H1 (cell line): ENCODE measurements at regions not wholly inside any gene's neighbourhood (a gene's known extent, or its start where the extent isn't known, plus 50 kb on each side); places are given as distances from the start of the nearest gene placed in this dataset.

Experiments used
- CTCF ChIA-PET: fragments of 300-600 bp; sonication (Branson Sonifier 250); formaldehyde crosslinking; loops from one replicate; lab custom pipeline; 2021; ENCODE audit not compliant: partially characterized antibody; lab: Charles Lee
- POLR2A ChIA-PET: fragments of 300-600 bp; sonication (Branson Sonifier 250); formaldehyde crosslinking; loops from one replicate; lab custom pipeline; 2021; ENCODE audit warnings: inconsistent platforms; ENCODE audit not compliant: partially characterized antibody; lab: Charles Lee
- DNase-seq, 2 experiments: peaks; one replicate each; pipeline versions ENCODE4 v3.0.0 to v3.0.0-alpha.2; 2010 to 2022; ENCODE audit warnings: low spot score in 2 of 2, low read depth in 1 of 2, mixed read lengths in 1 of 2
- FAIRE-seq: peaks from 2 replicates; lab custom pipeline; 2011; peaks lifted over from hg19 to GRCh38; lab: Jason Lieb, UNC
- H2AFZ ChIP-seq: 2 replicates; pipeline ENCODE4 v1.8.1; 2012; ENCODE audit warnings: low read length, inconsistent platforms
- H2AK5ac ChIP-seq: 2 replicates; pipeline ENCODE4 v1.6.1; 2013; ENCODE audit warnings: low read depth, low read length
- H2BK120ac ChIP-seq: replicated peaks from 2 replicates; pipeline ENCODE3; 2013; ENCODE audit warnings: low read depth, low read length, inconsistent platforms
- H2BK12ac ChIP-seq: 2 replicates; pipeline ENCODE4 v1.6.1; 2013; ENCODE audit warnings: low read depth, low read length
- H2BK15ac ChIP-seq: 2 replicates; pipeline ENCODE4 v1.6.1; 2013; ENCODE audit warnings: low read length
- H2BK20ac ChIP-seq: 2 replicates; pipeline ENCODE4 v1.6.1; 2013; ENCODE audit warnings: low read length
- H2BK5ac ChIP-seq: 2 replicates; pipeline ENCODE4 v1.6.1; 2013; ENCODE audit warnings: low read depth, low read length
- H3K14ac ChIP-seq: 2 replicates; pipeline ENCODE4 v1.6.1; 2013; ENCODE audit warnings: inconsistent platforms; ENCODE audit not compliant: insufficient read length
- H3K18ac ChIP-seq: 2 replicates; pipeline ENCODE4 v1.6.1; 2013; ENCODE audit warnings: low read length; ENCODE audit errors: extremely low read depth
- H3K23ac ChIP-seq: 2 replicates; pipeline ENCODE4 v1.6.1; 2013; ENCODE audit warnings: inconsistent platforms; ENCODE audit not compliant: insufficient read length
- H3K23me2 ChIP-seq: 2 replicates; pipeline ENCODE4 v1.6.1; 2013; ENCODE audit warnings: low read depth, low read length
- H3K27ac ChIP-seq: 2 replicates; pipeline ENCODE4 v1.6.1; 2011; ENCODE audit warnings: low read depth, low read length, inconsistent platforms
- H3K27me3 ChIP-seq, 4 experiments: replicated peaks in 1 of 4; 1 replicate in 1 of 4; 2 replicates in 3 of 4; pipeline versions ENCODE4 v1.6.1 to v1.8.1; 2011 to 2013; ENCODE audit warnings: low read length in 3 of 4, mild to moderate bottlenecking in 3 of 4, inconsistent platforms in 2 of 4, mixed read lengths in 2 of 4, moderate library complexity in 1 of 4; ENCODE audit not compliant: control insufficient read depth in 3 of 4, insufficient read depth in 3 of 4; ENCODE audit errors: extremely low read depth in 1 of 4
- H3K36me3 ChIP-seq, 4 experiments: 2 replicates each; pipeline versions ENCODE4 v1.6.1 to v1.8.1; 2011 to 2013; ENCODE audit warnings: mild to moderate bottlenecking in 4 of 4, low read length in 3 of 4, moderate library complexity in 2 of 4, control low read depth in 1 of 4, inconsistent platforms in 1 of 4; ENCODE audit not compliant: insufficient read depth in 4 of 4, control insufficient read depth in 2 of 4
- H3K4ac ChIP-seq: replicated peaks from 2 replicates; pipeline ENCODE3; 2013; ENCODE audit warnings: low read length, low read depth, mixed read lengths, inconsistent platforms; ENCODE audit not compliant: insufficient read length
- H3K4me1 ChIP-seq, 4 experiments: replicated peaks in 1 of 4; 1 replicate in 1 of 4; 2 replicates in 3 of 4; pipeline versions ENCODE4 v1.6.1 to v1.8.1; 2011 to 2013; ENCODE audit warnings: low read length in 3 of 4, inconsistent platforms in 2 of 4, mixed read lengths in 1 of 4; ENCODE audit not compliant: insufficient read depth in 4 of 4, control insufficient read depth in 3 of 4
- H3K4me2 ChIP-seq, 2 experiments: 2 replicates each; pipeline versions ENCODE4 v1.6.1 to v1.8.1; 2011 to 2013; ENCODE audit warnings: low read depth in 2 of 2, low read length in 2 of 2, control low read depth in 1 of 2, inconsistent platforms in 1 of 2, mild to moderate bottlenecking in 1 of 2; ENCODE audit not compliant: insufficient read depth in 1 of 2
- H3K4me3 ChIP-seq, 4 experiments: fragments of 200-600, 300-600 bp in 1 of 4; sonication (generic), shearing (Covaris generic), sonication (Bioruptor Twin) in 1 of 4; 2 replicates each; pipeline versions ENCODE4 v1.5.1 to v1.8.1; 2011 to 2016; ENCODE audit warnings: low read length in 4 of 4, low read depth in 3 of 4, control low read depth in 2 of 4, inconsistent platforms in 2 of 4, mild to moderate bottlenecking in 2 of 4, mixed read lengths in 1 of 4, moderate library complexity in 1 of 4; ENCODE audit not compliant: insufficient read depth in 2 of 4; ENCODE audit errors: extremely low read depth in 1 of 4
- H3K56ac ChIP-seq: replicated peaks from 2 replicates; pipeline ENCODE3; 2013; ENCODE audit warnings: low read depth, mild to moderate bottlenecking, mixed read lengths, low read length, inconsistent platforms; ENCODE audit not compliant: insufficient read length
- H3K79me1 ChIP-seq: 2 replicates; pipeline ENCODE4 v1.6.1; 2013; ENCODE audit warnings: low read depth, low read length, control low read depth
- H3K79me2 ChIP-seq, 2 experiments: 2 replicates each; pipeline versions ENCODE4 v1.6.1 to v1.8.1; 2012 to 2013; ENCODE audit warnings: low read length in 2 of 2, mild to moderate bottlenecking in 2 of 2, inconsistent platforms in 1 of 2; ENCODE audit not compliant: insufficient read depth in 2 of 2, control insufficient read depth in 1 of 2
- H3K9ac ChIP-seq, 4 experiments: replicated peaks in 1 of 4; 1 replicate in 1 of 4; 2 replicates in 3 of 4; pipeline versions ENCODE4 v1.6.1 to v1.8.1; 2011 to 2013; ENCODE audit warnings: low read depth in 3 of 4, low read length in 3 of 4, control low read depth in 2 of 4, mild to moderate bottlenecking in 2 of 4, moderate library complexity in 2 of 4, inconsistent platforms in 1 of 4; ENCODE audit errors: extremely low read depth in 1 of 4
- H3K9me3 ChIP-seq, 2 experiments: 2 replicates each; pipeline versions ENCODE4 v1.6.1 to v1.8.1; 2012 to 2013; ENCODE audit warnings: mild to moderate bottlenecking in 2 of 2, moderate library complexity in 2 of 2, control low read depth in 1 of 2, inconsistent platforms in 1 of 2, low read depth in 1 of 2, low read length in 1 of 2, mixed read lengths in 1 of 2; ENCODE audit not compliant: insufficient read depth in 2 of 2
- H4K20me1 ChIP-seq, 2 experiments: replicated peaks in 1 of 2; 2 replicates each; pipeline versions ENCODE3 to v1.8.1; 2011 to 2013; ENCODE audit warnings: inconsistent platforms in 2 of 2, low read length in 2 of 2, mild to moderate bottlenecking in 1 of 2; ENCODE audit not compliant: insufficient read depth in 2 of 2, control insufficient read depth in 1 of 2
- H4K5ac ChIP-seq: 2 replicates; pipeline ENCODE4 v1.6.1; 2013; ENCODE audit warnings: low read length, low read depth, mixed read lengths, inconsistent platforms; ENCODE audit not compliant: insufficient read length
- H4K8ac ChIP-seq: 2 replicates; pipeline ENCODE4 v1.8.0; 2013; ENCODE audit warnings: mild to moderate bottlenecking, moderate library complexity, low read length, inconsistent platforms; ENCODE audit not compliant: insufficient read depth; ENCODE audit errors: extremely low read depth
- H4K91ac ChIP-seq: replicated peaks from 2 replicates; pipeline ENCODE3; 2013; ENCODE audit warnings: low read length, mixed read lengths, inconsistent platforms; ENCODE audit not compliant: insufficient read length
- ASH2L ChIP-seq: fragments of 200-600, 300-600 bp; sonication (generic); IDR thresholded peaks from one replicate; pipeline ENCODE4 v1.7.1; 2017; ENCODE audit warnings: low read length
- POLR2A ChIP-seq, 2 experiments: IDR thresholded peaks; 1 replicate in 1 of 2; 2 replicates in 1 of 2; pipeline ENCODE4 v1.6.1; 2011; ENCODE audit warnings: low read depth in 2 of 2, low read length in 2 of 2, mild to moderate bottlenecking in 2 of 2; ENCODE audit errors: control extremely low read depth in 1 of 2
- POLR2AphosphoS5 ChIP-seq: IDR thresholded peaks from 2 replicates; pipeline ENCODE4 v1.6.1; 2011; ENCODE audit warnings: low read depth, low read length
- POU5F1 ChIP-seq: IDR thresholded peaks from 2 replicates; pipeline ENCODE4 v1.6.1; 2011; ENCODE audit warnings: low read depth, mild to moderate bottlenecking, low read length, moderate library complexity
- SP1 ChIP-seq: IDR thresholded peaks from 2 replicates; pipeline ENCODE4 v1.6.1; 2011; ENCODE audit warnings: low read depth, low read length
- WGBS, 2 experiments: shearing (Covaris generic) in 1 of 2; methylation state at CpG; one replicate each; pipeline versions ENCODE4 v1.1.6 to v1.1.7; 2013 to 2015; ENCODE audit warnings: low lambda C conversion rate in 2 of 2, mixed read lengths in 2 of 2, inconsistent platforms in 1 of 2, low coverage in 1 of 2, missing lambda C conversion rate in 1 of 2; ENCODE audit not compliant: insufficient replicate concordance in 2 of 2, insufficient coverage in 1 of 2, insufficient read length in 1 of 2; ENCODE audit errors: extremely low coverage in 1 of 2, missing lambda C conversion rate in 1 of 2; 5-methylcytosine and 5-hydroxymethylcytosine counted together

- Histone ChIP-seq H2BK5ac (no peak overlapping the region), H3K14ac (no peak overlapping the region), H3K4me1 (no peaks in the 10 kb centered on the region), H3K9me3 (no peaks in the 10 kb centered on the region), H3K18ac (no peak overlapping the region), H3K9ac (no peak overlapping the region), H3K79me1 (no peaks in the 10 kb centered on the region), H3K56ac (no peak overlapping the region), H4K5ac (no peak overlapping the region), H2BK120ac (no peak overlapping the region), H3K4me3 (no peak overlapping the region), H2AK5ac (no peak overlapping the region), H3K4ac (no peak overlapping the region), H3K27ac (no peak overlapping the region), H3K79me2 (no peaks in the 10 kb centered on the region), H2BK12ac (no peak overlapping the region), H3K4me2 (no peak overlapping the region), H3K36me3 (no peaks in the 10 kb centered on the region), H2BK20ac (no peak overlapping the region), H3K23me2 (no peaks in the 10 kb centered on the region), H4K91ac (no peak overlapping the region), H3K23ac (no peak overlapping the region), H4K20me1 (no peaks in the 10 kb centered on the region), H4K8ac (no peak overlapping the region), H2AFZ (no peak overlapping the region), H2BK15ac (no peak overlapping the region), H3K27me3 (no peaks in the 10 kb centered on the region)
- ChIA-PET POLR2A (no interaction called here), CTCF (interaction anchor here (0.7 to 1.7 kb wide), 3 partner anchors 11 to 287 kb away, joined by 3 to 6 read pairs (median 3); no protein-coding TSS in a partner anchor)
- TF ChIP-seq POLR2AphosphoS5 (no peak), SP1 (no peak), POLR2A (IDR thresholded peaks at IDR 0.05; ENCODE audit: control extremely low read depth in 1 of 2, low read depth in 2 of 2, low read length in 2 of 2) (no peak), ASH2L (no peak), POU5F1 (no peak)
- FAIRE-seq: no peak
- WGBS, 2 experiments: 90% methylated on average over 2 of the region's 2 CpGs; no CpG with 5 or more reads in 1 of the 2 experiments
- DNase-seq: no peak
Observed at GRCh38 chr20:24340933-24341332, 128.5 kb upstream of the SYNDIG1 start.
